Tibial artery (tissue), 4 donors: ENCODE measurements at regions not wholly inside any gene's neighbourhood (a gene's known extent, or its start where the extent isn't known, plus 50 kb on each side); places are given as distances from the start of the nearest gene placed in this dataset.

ENCODE experiments used
- DNase-seq, 2 donors: peaks; one replicate each; pipeline ENCODE4 v3.0.0-alpha.2; 2019
- H3K27ac ChIP-seq, 2 donors: fragments of 200-600 bp; sonication (generic) in 1 of 2; 1 replicate in 1 of 2; 2 replicates in 1 of 2; pipeline ENCODE4 v1.5.1; 2018 to 2019; ENCODE audit warnings: mild to moderate bottlenecking in 1 of 2
- H3K27me3 ChIP-seq, 2 donors: fragments of 200-600 bp; sonication (generic) in 1 of 2; one replicate each; pipeline versions ENCODE4 v1.5.1 to v1.6.0; 2016 to 2019
- H3K36me3 ChIP-seq, 3 donors: fragments of 200-600 bp; sonication (generic) in 2 of 3; one replicate each; pipeline ENCODE4 v1.5.1; 2016 to 2019; ENCODE audit warnings: mild to moderate bottlenecking in 2 of 3
- H3K4me1 ChIP-seq, 4 donors: fragments of 200-600 bp; sonication (generic) in 2 of 4; 1 replicate in 3 of 4; 2 replicates in 1 of 4; pipeline ENCODE4 v1.5.1; 2016 to 2019
- H3K4me3 ChIP-seq, 2 donors: fragments of 200-600 bp; sonication (generic) in 1 of 2; 1 replicate in 1 of 2; 2 replicates in 1 of 2; pipeline ENCODE4 v1.5.1; 2018 to 2019; ENCODE audit warnings: mild to moderate bottlenecking in 2 of 2
- H3K9me3 ChIP-seq, 3 donors: fragments of 200-600 bp; sonication (generic) in 1 of 3; one replicate each; pipeline ENCODE4 v1.5.1; 2016 to 2019
- CTCF ChIP-seq, 2 experiments: fragments of 200-600 bp in 1 of 2; fragments of 450-650 bp in 1 of 2; IDR thresholded peaks; one replicate each; pipeline ENCODE4 v1.5.1; 2017 to 2019; ENCODE audit warnings: antibody characterized with exemption in 2 of 2, mild to moderate bottlenecking in 1 of 2, moderate library complexity in 1 of 2
- intact Hi-C: fragments of 100-400 bp; cut with DNase I; formaldehyde crosslinking; loops from one replicate; pipeline ENCODE4 v1.15.0; 2023; ENCODE audit warnings: low total_unique reads

GRCh38 chr7:22551768-22552513 is 52.0 kb upstream of the STEAP1B start:
- H3K27me3 ChIP-seq: peaks cover 0 to 29% of the 10 kb centered on the region in 2 donors
- DNase-seq: no peak
- H3K27ac ChIP-seq: no peak overlapping the region
- intact Hi-C loops: loop anchor here (5.0 kb wide), 1 partner anchor 235 kb away; no protein-coding TSS in a partner anchor
- TF ChIP-seq CTCF (IDR thresholded peaks at IDR 0.05): no peak
- H3K4me3 ChIP-seq: no peak overlapping the region
- no peaks in the 10 kb centered on the region for H3K9me3 ChIP-seq
- no peaks in the 10 kb centered on the region for H3K36me3 ChIP-seq
- peaks cover 0 to 13% (median 10%) of the 10 kb centered on the region in 4 donors for H3K4me1 ChIP-seq

GRCh38 chr7:22550514-22551030 is 50.6 kb upstream of the STEAP1B start:
- H3K27me3 ChIP-seq: peaks cover 0 to 29% of the 10 kb centered on the region in 2 donors
- TF ChIP-seq CTCF (IDR thresholded peaks at IDR 0.05): no peak
- no peaks in the 10 kb centered on the region for H3K36me3 ChIP-seq
- H3K9me3 ChIP-seq: no peaks in the 10 kb centered on the region
- intact Hi-C loops: loop anchor here (5.0 kb wide), 1 partner anchor 237 kb away; no protein-coding TSS in a partner anchor
- H3K4me3 ChIP-seq: peak overlapping the region in 1 of 2 donors; percentile 35
- DNase-seq: no peak
- peaks cover 0 to 13% (median 10%) of the 10 kb centered on the region in 4 donors for H3K4me1 ChIP-seq
- no peak overlapping the region for H3K27ac ChIP-seq

- Histone ChIP-seq H3K9me3 (no peaks in the 10 kb centered on the region), H3K27me3 (peaks cover 0 to 29% of the 10 kb centered on the region in 2 donors), H3K36me3 (no peaks in the 10 kb centered on the region), H3K4me1 (peaks cover 0 to 18% (median 10%) of the 10 kb centered on the region in 4 donors), H3K27ac (no peak overlapping the region), H3K4me3 (peak overlapping the region in 1 of 2 donors; percentile 35)
- peak; percentile 45 to 53 for TF ChIP-seq CTCF (IDR thresholded peaks at IDR 0.05)
- intact Hi-C loops: loop anchor here (5.0 kb wide), 1 partner anchor 237 kb away; no protein-coding TSS in a partner anchor
- no peak for DNase-seq
Observed at GRCh38 chr7:22549667-22550513, 49.9 kb upstream of the STEAP1B start.
